SH-SY5Y (cell line): ENCODE measurements at regions not wholly inside any gene's neighbourhood (a gene's known extent, or its start where the extent isn't known, plus 50 kb on each side); places are given as distances from the start of the nearest gene placed in this dataset.

Source experiments
- GATA2 ChIP-seq: IDR thresholded peaks from 2 replicates; pipeline ENCODE4 v1.6.1; 2011; ENCODE audit warnings: mild to moderate bottlenecking, low read depth, low read length
- GATA3 ChIP-seq: IDR thresholded peaks from 2 replicates; pipeline ENCODE4 v1.6.1; 2011; ENCODE audit warnings: low read depth, mild to moderate bottlenecking, low read length, moderate library complexity

GRCh38 chr11:119844808-119845207 is 115.8 kb upstream of the NECTIN1 start:
- TF ChIP-seq GATA3 (no peak), GATA2 (no peak)
